ENCODE measurements at regions not wholly inside any gene's neighbourhood (a gene's known extent, or its start where the extent isn't known, plus 50 kb on each side); places are given as distances from the start of the nearest gene placed in this dataset.
"Not testable (repeated sequence)": the region's sequence is repeated elsewhere in the genome, so short reads cannot be mapped to it uniquely, and the experiment has no call there.

- no peak for ATAC-seq
These were observed 391.1 kb upstream of the MDFIC2 start for GRCh38 chr3:70703305-70704102.

DNA sequence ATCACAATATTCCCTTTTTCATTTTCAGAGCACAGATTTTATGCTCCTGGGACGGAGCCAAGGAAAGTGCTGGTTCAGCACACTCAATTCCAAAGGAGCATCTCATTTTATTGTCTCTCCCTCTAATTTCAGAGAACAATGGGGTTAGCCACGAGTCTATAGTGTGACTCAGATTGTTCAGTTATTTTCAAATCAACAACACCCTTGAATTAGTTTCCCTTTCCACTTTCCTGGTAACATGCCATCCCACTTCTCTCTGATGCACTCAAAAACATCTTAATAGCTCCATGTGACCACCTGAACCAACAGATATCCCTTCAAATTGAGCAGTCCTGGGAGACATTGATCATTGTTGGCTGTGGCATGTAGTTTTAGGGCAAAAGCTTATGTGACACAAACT is 389.7 kb upstream of the MDFIC2 start:
- ATAC-seq = no peak
- TF ChIP-seq PATZ1 (CRISPR knock-in tag; IDR thresholded peaks at IDR 0.05; ENCODE audit: borderline replicate concordance) (no peak), SNAI2 (CRISPR knock-in tag; IDR thresholded peaks at IDR 0.05) (no peak), ZNF565 (CRISPR knock-in tag; conservative IDR thresholded peaks at IDR 0.05; ENCODE audit: low read depth) (no peak), CSDC2 (CRISPR knock-in tag; IDR thresholded peaks at IDR 0.05) (no peak), ISL1 (CRISPR knock-in tag; IDR thresholded peaks at IDR 0.05) (no peak), ZNF8 (CRISPR knock-in tag; IDR thresholded peaks at IDR 0.05) (no peak), ZFP30 (CRISPR knock-in tag; IDR thresholded peaks at IDR 0.05) (no peak), BACH2 (CRISPR knock-in tag; IDR thresholded peaks at IDR 0.05; ENCODE audit: borderline replicate concordance) (no peak), OSR1 (CRISPR knock-in tag; IDR thresholded peaks at IDR 0.05) (no peak)

More at GRCh38 chr3:70703305-70704102, 391.1 kb upstream of the MDFIC2 start:
- TF ChIP-seq, protein P1, sequence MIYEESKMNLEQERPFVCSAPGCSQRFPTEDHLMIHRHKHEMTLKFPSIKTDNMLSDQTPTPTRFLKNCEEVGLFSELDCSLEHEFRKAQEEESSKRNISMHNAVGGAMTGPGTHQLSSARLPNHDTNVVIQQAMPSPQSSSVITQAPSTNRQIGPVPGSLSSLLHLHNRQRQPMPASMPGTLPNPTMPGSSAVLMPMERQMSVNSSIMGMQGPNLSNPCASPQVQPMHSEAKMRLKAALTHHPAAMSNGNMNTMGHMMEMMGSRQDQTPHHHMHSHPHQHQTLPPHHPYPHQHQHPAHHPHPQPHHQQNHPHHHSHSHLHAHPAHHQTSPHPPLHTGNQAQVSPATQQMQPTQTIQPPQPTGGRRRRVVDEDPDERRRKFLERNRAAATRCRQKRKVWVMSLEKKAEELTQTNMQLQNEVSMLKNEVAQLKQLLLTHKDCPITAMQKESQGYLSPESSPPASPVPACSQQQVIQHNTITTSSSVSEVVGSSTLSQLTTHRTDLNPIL (CRISPR knock-in tag; IDR thresholded peaks at IDR 0.05; ENCODE audit: low read depth) = no peak
- no peak for TF ChIP-seq GLIS3 (CRISPR knock-in tag; IDR thresholded peaks at IDR 0.05)
- TF ChIP-seq, protein P2, sequence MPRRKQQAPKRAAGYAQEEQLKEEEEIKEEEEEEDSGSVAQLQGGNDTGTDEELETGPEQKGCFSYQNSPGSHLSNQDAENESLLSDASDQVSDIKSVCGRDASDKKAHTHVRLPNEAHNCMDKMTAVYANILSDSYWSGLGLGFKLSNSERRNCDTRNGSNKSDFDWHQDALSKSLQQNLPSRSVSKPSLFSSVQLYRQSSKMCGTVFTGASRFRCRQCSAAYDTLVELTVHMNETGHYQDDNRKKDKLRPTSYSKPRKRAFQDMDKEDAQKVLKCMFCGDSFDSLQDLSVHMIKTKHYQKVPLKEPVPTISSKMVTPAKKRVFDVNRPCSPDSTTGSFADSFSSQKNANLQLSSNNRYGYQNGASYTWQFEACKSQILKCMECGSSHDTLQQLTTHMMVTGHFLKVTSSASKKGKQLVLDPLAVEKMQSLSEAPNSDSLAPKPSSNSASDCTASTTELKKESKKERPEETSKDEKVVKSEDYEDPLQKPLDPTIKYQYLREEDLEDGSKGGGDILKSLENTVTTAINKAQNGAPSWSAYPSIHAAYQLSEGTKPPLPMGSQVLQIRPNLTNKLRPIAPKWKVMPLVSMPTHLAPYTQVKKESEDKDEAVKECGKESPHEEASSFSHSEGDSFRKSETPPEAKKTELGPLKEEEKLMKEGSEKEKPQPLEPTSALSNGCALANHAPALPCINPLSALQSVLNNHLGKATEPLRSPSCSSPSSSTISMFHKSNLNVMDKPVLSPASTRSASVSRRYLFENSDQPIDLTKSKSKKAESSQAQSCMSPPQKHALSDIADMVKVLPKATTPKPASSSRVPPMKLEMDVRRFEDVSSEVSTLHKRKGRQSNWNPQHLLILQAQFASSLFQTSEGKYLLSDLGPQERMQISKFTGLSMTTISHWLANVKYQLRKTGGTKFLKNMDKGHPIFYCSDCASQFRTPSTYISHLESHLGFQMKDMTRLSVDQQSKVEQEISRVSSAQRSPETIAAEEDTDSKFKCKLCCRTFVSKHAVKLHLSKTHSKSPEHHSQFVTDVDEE (CRISPR knock-in tag; IDR thresholded peaks at IDR 0.05) = no peak
- TF ChIP-seq PPARA (CRISPR knock-in tag; IDR thresholded peaks at IDR 0.05; ENCODE audit: borderline replicate concordance) = no peak
- TF ChIP-seq SNAI2 (CRISPR knock-in tag; IDR thresholded peaks at IDR 0.05) = no peak
- no peak for TF ChIP-seq OSR1 (CRISPR knock-in tag; IDR thresholded peaks at IDR 0.05)
- TF ChIP-seq TCF4 (CRISPR knock-in tag; IDR thresholded peaks at IDR 0.05; ENCODE audit: borderline replicate concordance) = no peak

DNA sequence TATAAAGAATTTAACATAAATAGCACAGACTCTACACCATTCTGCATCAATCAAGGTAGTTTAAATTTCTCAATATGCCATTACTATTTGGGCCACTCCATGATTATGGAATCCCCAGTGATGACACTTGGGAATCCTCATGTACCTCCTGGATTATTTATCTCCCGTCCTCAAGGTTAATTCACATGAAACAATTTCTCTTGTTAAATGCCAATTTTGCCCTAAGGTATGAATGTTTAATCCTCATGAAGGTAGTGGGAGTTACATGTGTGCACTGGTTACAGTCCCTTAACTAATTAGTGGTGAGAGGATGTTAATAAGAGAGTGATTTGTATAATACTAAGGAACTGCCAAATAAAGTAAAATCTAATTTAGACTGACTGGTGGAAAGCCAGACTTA is 372.3 kb upstream of the MDFIC2 start:
- no peak for ATAC-seq
- TF ChIP-seq BACH2 (CRISPR knock-in tag; IDR thresholded peaks at IDR 0.05; ENCODE audit: borderline replicate concordance) = no peak
- no peak for TF ChIP-seq CSDC2 (CRISPR knock-in tag; IDR thresholded peaks at IDR 0.05)
- no peak for TF ChIP-seq PPARA (CRISPR knock-in tag; IDR thresholded peaks at IDR 0.05; ENCODE audit: borderline replicate concordance)
- no peak for TF ChIP-seq ZC3H10 (CRISPR knock-in tag; IDR thresholded peaks at IDR 0.05)
- TF ChIP-seq RARB (CRISPR knock-in tag; IDR thresholded peaks at IDR 0.05) = no peak
- no peak for TF ChIP-seq ZNF565 (CRISPR knock-in tag; conservative IDR thresholded peaks at IDR 0.05; ENCODE audit: low read depth)
- no peak for TF ChIP-seq OSR1 (CRISPR knock-in tag; IDR thresholded peaks at IDR 0.05)
- no peak for TF ChIP-seq SNAI2 (CRISPR knock-in tag; IDR thresholded peaks at IDR 0.05)
- no peak for TF ChIP-seq TOX (CRISPR knock-in tag; IDR thresholded peaks at IDR 0.05; ENCODE audit: borderline replicate concordance)

DNA sequence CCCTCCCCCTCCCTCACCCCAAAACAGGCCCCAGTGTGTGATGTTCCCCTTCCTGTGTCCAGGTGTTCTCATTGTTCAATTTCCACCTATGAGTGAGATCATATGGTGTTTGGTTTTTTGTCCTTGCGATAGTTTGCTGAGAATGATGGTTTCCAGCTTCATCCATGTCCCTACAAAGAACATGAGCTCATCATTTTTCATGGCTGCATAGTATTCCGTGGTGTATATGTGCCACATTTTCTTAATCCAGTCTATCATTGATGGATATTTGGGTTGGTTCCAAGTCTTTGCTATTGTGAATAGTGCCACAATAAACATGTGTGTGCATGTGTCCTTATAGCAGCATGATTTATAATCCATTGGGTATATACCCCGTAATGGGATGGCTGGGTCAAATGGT is 363.4 kb upstream of the MDFIC2 start:
- not testable (repeated sequence) for ATAC-seq

DNA sequence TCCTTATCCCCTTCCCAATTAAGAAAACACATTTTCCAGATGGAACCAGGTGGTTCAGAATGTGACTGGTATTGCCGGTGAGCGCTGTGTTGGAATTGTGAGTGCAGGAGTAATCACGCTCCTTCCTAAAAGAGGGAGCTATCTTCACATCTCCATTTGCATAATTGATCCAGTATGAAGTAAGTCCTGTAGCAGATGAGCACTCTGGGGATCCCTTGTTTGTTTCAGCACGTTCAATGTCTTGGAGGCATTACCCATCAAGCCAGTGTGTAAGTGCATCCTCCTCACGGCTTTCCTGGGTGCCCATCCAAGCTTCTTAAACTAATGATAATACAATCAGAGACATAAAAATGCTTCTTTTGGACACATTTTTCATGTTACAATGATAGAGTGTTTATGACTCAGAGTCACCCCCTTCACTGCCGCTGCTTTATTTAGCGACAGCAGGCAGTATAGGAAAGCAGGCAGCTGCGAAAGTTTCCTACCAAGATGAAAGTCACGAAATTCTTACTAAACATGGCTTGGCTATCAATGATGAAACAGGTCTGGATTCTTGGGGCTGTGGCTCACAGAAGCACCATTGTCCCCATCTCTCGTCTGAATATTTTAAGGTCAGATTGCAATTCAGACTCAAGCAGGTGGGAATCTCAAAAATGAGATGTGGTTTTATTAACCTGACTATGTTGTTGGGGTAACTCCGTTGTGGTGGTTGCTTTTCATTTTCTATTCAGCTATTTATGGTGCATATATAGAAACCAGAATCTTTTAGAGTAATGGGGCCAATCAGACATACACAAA is 346.3 kb upstream of the MDFIC2 start:
- no peak for ATAC-seq
- no peak for TF ChIP-seq PPARA (CRISPR knock-in tag; IDR thresholded peaks at IDR 0.05; ENCODE audit: borderline replicate concordance)
- no peak for TF ChIP-seq RARB (CRISPR knock-in tag; IDR thresholded peaks at IDR 0.05)
- TF ChIP-seq ZFP3 (CRISPR knock-in tag; IDR thresholded peaks at IDR 0.05) = no peak
- TF ChIP-seq ZNF565 (CRISPR knock-in tag; conservative IDR thresholded peaks at IDR 0.05; ENCODE audit: low read depth) = no peak
- TF ChIP-seq ISL1 (CRISPR knock-in tag; IDR thresholded peaks at IDR 0.05) = no peak
- TF ChIP-seq ZNF8 (CRISPR knock-in tag; IDR thresholded peaks at IDR 0.05) = no peak
- TF ChIP-seq, protein P3, sequence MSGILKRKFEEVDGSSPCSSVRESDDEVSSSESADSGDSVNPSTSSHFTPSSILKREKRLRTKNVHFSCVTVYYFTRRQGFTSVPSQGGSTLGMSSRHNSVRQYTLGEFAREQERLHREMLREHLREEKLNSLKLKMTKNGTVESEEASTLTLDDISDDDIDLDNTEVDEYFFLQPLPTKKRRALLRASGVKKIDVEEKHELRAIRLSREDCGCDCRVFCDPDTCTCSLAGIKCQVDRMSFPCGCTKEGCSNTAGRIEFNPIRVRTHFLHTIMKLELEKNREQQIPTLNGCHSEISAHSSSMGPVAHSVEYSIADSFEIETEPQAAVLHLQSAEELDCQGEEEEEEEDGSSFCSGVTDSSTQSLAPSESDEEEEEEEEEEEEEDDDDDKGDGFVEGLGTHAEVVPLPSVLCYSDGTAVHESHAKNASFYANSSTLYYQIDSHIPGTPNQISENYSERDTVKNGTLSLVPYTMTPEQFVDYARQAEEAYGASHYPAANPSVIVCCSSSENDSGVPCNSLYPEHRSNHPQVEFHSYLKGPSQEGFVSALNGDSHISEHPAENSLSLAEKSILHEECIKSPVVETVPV (CRISPR knock-in tag; IDR thresholded peaks at IDR 0.05) = no peak
- TF ChIP-seq, protein P1 (CRISPR knock-in tag; IDR thresholded peaks at IDR 0.05; ENCODE audit: low read depth) = no peak
- no peak for TF ChIP-seq ARNTL (CRISPR knock-in tag; IDR thresholded peaks at IDR 0.05; ENCODE audit: borderline replicate concordance, low read depth)
- TF ChIP-seq POU6F1 (CRISPR knock-in tag; IDR thresholded peaks at IDR 0.05; ENCODE audit: borderline replicate concordance, low read depth) = no peak
- no peak for TF ChIP-seq OSR1 (CRISPR knock-in tag; IDR thresholded peaks at IDR 0.05)
- no peak for TF ChIP-seq TOX (CRISPR knock-in tag; IDR thresholded peaks at IDR 0.05; ENCODE audit: borderline replicate concordance)
